ENCODE measurements at regions not wholly inside any gene's neighbourhood (a gene's known extent, or its start where the extent isn't known, plus 50 kb on each side); places are given as distances from the start of the nearest gene placed in this dataset.

DNA sequence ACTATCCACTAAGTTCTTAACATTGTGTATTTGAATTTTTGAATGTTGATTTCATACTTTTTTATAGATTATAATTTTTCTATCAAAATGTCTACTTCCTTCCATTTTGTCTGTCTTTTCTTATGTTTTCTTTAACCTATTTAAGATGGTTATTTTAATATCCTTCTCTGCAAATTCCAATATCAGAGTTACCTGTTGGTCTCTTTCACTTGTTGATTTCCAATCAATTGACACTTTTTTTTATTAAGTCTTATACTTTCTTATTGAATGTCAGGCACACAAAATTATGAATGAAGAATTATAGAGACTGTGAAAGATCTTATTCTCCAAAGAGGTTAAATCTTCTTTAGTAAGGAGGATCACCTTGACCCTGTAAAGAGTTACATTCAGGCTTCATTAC lies 448.3 kb upstream of the NRG3 start:
- TF ChIP-seq, protein P1, sequence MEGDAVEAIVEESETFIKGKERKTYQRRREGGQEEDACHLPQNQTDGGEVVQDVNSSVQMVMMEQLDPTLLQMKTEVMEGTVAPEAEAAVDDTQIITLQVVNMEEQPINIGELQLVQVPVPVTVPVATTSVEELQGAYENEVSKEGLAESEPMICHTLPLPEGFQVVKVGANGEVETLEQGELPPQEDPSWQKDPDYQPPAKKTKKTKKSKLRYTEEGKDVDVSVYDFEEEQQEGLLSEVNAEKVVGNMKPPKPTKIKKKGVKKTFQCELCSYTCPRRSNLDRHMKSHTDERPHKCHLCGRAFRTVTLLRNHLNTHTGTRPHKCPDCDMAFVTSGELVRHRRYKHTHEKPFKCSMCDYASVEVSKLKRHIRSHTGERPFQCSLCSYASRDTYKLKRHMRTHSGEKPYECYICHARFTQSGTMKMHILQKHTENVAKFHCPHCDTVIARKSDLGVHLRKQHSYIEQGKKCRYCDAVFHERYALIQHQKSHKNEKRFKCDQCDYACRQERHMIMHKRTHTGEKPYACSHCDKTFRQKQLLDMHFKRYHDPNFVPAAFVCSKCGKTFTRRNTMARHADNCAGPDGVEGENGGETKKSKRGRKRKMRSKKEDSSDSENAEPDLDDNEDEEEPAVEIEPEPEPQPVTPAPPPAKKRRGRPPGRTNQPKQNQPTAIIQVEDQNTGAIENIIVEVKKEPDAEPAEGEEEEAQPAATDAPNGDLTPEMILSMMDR (IDR thresholded peaks at IDR 0.05): no peak
- TF ChIP-seq EP300 (IDR thresholded peaks at IDR 0.05) (no peak), POLR2AphosphoS5 (IDR thresholded peaks at IDR 0.05) (no peak), POLR2A (IDR thresholded peaks at IDR 0.05) (no peak)
